Thyroid gland (tissue), 4 donors: ENCODE measurements at regions not wholly inside any gene's neighbourhood (a gene's known extent, or its start where the extent isn't known, plus 50 kb on each side); places are given as distances from the start of the nearest gene placed in this dataset.

Experiments used
- CTCF ChIP-seq, 6 experiments: fragments of 200-600 bp in 3 of 6; fragments of 450-650 bp in 3 of 6; sonication (generic) in 3 of 6; IDR thresholded peaks; one replicate each; pipeline ENCODE4 v1.5.1; 2016 to 2019; ENCODE audit warnings: antibody characterized with exemption in 6 of 6, mild to moderate bottlenecking in 2 of 6, inconsistent platforms in 1 of 6, moderate library complexity in 1 of 6
- POLR2A ChIP-seq, 2 donors: fragments of 450-650 bp; IDR thresholded peaks; one replicate each; pipeline ENCODE4 v1.6.1; 2017; ENCODE audit warnings: antibody characterized with exemption in 2 of 2, mild to moderate bottlenecking in 2 of 2, moderate library complexity in 1 of 2

GRCh38 chr3:132979606-132980005 is 58.6 kb upstream of the TMEM108 start:
- TF ChIP-seq CTCF (IDR thresholded peaks at IDR 0.05) (no peak), POLR2A (IDR thresholded peaks at IDR 0.05) (no peak)
